Activated CD8-positive, alpha-beta memory T cell treated with anti-CD3 and anti-CD28 coated beads for 24 hours (primary cell): ENCODE measurements at regions not wholly inside any gene's neighbourhood (a gene's known extent, or its start where the extent isn't known, plus 50 kb on each side); places are given as distances from the start of the nearest gene placed in this dataset.

ENCODE experiments used
- DNase-seq: peaks from one replicate; pipeline ENCODE4 v3.0.0-alpha.2; 2020

DNA sequence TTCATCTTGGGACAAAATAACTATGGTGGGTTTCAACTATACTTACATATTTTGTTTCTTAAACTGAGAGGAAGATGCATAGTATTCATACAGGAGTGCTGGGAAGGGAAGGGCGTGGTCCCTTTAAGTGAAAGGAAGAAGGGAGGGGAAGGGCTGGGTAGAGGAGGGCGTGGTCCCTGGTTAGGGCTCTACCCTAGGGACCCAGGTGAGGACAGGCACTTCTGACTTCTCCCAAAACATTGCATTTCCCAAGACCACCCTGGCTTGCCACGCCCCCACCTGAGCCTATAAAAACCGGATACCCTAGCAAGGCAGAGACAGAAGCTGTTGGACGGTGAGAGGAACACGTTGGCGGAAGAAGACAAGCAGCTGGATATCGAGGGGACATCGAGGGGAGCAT is 157.6 kb upstream of the PLXNA4 start:
- no peak for DNase-seq

DNA sequence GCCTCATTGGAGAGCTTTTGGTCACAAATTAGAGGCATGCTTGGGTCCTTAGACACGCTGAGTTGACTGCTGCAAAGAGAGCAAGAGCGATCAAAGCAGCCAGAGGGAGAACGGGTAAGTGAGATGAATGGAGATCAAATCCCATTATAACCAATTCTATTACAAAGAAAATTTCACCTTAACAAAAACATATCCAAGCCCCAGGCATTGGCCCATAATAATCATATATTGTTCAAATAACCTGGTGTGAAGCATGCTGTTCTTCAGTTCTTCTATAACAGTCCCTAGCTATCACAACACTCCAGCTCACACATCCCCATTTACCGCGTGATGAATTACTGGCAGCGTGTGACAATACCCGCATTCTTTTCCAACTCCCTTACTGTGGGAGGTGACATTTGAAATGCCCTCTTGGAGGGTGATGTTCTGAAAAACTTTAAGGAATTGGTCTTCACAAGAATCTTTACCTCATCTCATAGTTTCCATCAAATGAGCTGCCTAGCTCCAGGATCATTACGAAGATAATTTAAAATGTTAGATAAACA is 156.1 kb upstream of the PLXNA4 start:
- peak; percentile 7 for DNase-seq

DNA sequence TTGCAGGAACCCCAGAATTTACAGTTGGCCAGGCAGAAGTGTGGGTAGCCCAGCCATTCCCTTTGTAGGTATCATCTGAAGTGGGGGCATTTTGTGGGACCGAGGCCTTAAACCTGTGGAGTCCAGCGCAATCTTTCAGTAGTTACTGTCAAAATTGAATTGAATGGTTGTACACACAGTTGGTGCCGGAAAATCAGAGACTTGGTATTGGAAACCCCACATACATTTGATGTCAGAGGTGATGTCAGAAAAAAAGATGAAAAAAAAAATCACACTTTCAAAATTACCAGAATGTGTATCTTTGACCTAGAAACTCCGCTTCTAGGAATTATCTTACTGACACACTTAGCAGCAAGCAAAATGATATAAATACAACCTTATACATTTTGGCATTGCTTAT is 153.8 kb upstream of the PLXNA4 start:
- no peak for DNase-seq

DNA sequence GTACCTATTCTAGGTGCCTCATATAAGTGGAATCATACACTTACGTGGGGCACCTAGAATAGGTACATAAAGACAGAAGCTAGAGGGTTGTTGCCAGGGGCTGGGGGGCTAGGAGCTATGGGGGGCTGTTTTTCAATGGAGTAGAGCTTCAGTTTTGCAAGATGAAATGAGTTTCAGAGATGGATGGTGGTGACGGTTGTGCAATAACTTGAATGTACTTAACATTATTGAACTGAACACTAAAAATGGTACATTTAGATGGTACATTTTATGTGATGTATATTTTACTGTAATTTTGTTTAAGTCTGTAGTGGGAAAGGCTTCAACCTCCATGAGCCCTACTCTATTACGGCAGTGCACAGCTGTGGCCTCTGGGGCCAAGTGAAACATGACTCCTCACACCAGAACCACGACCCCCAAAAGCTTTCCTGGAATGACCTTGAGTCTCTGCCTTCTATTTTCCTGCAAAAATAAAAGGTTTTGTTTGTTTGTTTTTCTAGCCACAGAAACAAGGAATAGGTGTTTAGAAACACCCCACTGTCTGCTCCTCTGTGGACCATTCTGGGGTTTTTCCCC is 147.3 kb upstream of the PLXNA4 start:
- DNase-seq = no peak

DNA sequence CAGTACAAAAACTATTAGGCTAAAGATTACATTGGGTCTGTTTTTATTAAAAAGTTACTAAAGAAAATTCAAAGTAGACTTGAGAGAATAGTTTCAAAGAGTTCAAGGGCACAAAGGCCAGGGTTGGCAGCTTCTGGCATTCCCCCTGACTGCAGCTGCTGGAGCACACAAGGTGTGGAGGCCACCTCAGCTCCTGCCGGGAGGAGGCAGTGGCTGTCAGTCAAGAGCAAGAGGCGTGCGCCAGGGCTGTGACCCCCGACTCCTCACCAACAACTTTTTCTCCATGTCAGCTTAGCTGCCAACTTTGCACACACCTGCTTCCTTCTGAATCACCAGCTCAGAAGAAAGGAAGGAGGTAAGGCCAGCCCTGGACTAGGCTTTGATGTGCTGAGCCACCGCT is 144.6 kb upstream of the PLXNA4 start:
- no peak for DNase-seq

DNA sequence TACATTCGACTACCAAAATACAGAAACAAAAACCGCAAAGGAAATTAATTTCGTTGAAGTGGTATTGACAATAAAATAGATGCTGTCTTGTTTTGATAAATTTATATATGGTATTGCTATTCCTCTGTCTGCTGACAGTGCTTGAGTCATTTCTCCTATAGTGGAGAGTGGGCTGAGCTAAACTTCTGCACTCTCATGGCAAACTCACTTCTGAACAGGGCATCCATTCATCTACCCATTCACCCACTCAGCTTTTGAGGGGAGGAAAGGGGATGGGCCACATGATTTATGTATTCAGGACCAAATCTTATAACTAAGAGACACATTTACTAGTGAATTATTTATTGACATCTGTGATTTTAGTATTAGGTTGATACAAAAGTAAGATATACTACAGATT is 137.6 kb upstream of the PLXNA4 start:
- no peak for DNase-seq

DNA sequence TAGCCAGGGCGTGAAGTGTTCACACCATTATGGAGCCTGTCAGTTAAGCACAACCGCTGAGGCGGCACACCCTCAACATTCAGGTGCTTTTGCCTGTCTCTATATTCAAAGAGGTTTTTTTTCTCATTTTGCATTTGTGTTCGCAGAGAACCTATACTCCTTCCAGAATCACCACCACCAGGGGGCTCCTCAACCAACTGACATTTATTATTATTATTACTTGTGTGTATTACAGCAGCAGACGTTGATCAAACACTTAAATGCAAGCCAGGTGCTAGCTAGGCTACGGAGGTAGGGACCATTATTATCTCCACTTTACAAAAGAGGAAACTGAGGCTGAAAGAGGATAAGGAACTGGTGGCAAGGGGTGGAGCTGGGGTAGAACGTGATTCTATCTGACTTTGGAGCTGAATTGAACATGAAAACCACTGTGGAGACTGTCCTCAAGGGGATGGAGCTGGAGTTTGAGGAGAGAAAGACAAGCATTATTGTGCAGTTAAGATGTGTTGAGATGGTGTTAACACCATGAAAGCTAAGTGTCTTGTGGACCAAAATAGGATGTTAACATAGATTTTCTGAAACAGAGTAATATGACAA is 133.8 kb upstream of the PLXNA4 start:
- no peak for DNase-seq

DNA sequence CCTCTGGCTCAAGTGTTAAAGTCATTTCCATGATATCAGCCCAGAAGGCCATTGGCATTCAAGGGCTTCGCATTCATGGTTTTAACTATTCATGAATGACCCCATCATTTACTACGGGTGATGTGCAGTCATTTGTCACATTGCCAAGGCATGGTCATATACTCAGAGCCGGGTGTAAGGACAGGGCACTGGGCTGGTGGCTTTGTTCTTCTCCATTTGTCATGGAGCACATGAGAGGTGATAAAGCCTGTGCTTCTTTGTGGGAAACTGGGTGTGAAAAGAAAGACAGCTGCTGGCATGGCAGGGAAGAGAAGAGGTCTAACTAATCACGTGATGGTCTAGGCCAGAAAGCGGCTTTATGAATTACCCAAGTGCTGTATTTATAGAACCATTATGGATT is 132.2 kb upstream of the PLXNA4 start:
- no peak for DNase-seq

DNA sequence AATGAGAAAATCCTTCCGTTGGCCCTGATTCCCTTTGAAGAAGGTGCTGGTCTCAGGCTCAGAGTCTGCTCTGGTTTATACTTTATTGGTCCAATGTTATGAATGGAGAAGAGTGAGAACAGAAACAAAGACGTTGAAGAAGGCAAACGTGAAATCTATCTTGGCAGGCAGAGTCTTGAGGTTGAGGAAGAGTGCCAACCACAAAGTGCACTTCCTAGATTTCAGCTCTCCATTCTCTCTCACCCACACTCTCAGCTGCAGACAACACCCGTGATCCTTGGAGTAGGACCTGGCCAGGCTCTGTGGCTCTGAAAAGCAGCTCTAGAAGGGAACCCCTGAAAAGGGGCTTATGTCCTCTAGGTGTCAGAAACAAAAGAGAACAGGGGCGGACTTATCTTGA is 128.9 kb upstream of the PLXNA4 start:
- DNase-seq = no peak

DNA sequence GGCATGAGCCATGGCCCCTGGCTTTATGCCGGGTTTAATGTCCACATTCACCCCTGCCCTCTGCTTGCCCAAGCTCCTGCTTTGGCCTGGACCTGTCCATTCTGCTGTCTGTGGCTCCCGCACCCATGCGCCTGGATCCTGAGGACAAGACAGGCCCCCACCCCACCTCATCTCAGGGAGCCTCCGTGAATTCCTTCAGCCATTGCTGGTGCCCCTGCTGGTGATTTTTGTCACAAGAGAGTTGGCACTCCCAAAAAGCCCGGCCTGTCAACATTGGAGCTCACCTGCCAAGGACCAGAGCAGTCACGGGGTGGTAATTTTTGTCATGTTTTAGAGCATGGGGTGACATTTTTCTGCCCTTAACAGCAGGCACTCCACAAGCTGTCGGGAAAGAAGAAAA is 127.5 kb upstream of the PLXNA4 start:
- no peak for DNase-seq

DNA sequence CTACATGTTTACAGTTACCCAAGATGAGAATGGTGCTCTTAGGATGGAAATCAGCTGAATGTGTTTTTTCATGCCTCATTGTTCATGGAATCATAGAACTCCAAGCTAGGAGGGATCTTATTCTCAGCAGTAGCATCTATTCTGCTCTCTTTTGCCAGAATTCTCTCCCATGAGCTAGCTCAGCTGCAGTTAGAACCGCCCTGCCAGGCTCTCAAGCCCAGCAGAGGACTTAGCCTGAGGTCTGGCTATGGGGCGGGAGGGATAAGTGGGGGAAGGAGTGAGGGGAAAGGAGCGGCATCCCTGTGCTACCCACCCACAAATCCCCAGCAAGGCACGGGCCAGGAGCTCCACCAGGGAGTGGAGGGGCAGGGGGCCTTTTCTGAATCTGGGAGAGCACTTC is 120.7 kb upstream of the PLXNA4 start:
- DNase-seq = no peak

DNA sequence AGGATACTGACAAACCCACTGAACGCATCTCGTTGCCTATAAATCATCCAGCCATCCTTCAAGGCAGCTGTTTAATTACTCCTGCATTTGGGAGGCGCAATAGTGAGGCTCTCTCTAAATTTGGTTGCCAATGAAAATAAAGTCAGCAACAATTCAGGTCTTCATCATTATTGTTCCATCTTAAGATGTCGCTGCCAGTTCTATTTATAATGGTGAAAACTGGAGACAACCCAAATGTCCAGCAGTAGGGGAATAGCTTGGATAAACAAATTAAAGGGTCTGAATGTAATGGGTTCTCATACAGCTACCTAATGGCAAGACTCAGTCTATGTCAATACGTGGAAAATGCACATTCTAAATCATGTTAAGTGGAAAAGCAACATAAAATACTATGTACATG is 120.1 kb upstream of the PLXNA4 start:
- no peak for DNase-seq

DNA sequence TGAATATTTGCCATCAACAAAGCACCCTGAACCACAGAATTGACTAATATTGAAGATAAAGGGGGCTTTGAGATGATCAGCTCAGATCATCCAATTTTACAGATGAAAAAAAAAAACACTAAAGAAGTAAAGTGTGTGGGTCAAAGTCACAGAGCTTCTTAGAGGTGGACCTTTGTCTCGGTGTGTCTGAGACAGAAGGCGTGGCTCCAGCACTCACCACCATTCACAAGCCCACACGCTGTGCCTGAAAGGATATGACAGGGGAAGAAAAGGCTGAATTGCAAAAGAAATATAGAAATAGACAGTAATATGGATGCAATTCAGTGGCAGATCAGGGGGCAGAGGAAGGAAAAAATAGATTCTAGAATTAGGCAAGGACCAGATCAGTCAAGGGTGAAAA is 114.9 kb upstream of the PLXNA4 start:
- no peak for DNase-seq

DNA sequence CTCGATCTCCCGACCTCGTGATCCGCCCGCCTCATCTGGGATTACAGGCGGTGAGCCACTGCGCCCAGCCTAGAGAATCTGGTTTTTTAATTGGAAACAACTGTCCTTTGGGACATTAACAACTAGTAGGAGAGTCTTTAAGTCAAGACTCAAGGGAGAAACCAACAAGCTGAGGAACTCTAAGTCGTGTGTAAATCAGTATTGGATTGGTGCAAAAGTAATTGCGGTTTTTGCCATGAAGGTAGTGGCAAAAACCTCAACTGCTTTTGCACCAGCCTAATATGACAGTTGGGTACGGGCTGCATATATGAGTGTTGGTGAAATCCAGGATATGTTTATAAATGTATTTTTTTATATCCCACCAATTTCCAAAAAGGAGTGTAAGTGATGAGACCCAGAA is 113.9 kb upstream of the PLXNA4 start:
- no peak for DNase-seq

DNA sequence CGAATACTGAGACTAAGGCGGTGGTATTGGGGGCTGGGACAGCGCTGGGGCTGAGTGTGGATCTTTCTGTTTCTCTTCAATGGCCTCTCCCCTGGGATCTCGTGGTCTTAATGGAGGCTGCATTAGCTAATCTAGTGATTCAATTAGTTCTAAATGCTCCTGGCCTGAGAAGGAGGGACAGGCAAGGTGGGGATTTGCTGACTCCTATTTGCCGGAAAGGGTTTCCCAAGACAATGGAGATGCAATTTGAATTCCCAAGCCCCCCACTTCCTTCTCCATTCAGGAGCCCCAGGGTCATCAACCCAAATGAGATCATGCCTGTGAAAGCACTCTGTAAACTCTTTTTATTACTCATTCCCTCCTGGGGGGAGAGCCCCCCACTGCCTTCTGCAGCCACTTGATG is 111.7 kb upstream of the PLXNA4 start:
- DNase-seq = no peak

DNA sequence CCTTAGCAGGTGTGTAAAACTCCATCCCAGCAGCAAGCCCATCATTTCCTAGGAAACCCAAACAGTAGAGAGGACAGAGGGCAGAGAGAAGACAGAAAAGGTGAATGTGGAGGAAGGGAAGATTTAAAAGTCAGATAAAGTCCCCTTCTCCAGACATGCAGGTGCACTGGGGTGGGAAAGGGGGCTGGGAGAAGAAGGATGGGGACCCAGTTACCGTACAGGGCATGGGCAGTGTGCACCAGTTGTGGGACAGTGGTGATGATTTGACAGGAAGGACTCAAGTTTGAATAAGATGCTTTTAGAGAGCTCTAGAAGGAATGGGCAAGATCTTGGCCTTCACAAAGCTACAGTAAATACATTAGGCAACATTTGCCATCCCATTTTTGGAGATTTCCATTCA is 110.7 kb upstream of the PLXNA4 start:
- DNase-seq = no peak

DNA sequence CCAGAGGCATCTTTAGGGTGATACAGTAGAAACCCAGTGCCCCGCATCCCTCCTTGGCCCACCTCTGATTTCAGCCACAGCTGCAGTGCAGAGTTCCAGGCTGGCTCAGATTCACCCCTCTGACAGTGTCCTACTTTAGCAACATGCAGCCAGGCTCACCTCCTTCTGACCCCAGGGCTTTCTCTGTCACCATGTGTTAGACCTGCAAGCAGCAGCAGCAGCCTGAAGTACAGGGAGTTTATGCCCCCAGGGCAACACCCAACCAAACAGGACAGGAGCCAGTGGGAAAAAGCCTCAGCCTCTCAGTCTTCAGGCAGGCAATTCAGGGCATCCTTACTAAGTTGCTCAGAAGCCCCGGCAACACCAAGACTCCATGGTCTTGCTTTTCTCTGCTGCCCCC is 109.0 kb upstream of the PLXNA4 start:
- DNase-seq = no peak

DNA sequence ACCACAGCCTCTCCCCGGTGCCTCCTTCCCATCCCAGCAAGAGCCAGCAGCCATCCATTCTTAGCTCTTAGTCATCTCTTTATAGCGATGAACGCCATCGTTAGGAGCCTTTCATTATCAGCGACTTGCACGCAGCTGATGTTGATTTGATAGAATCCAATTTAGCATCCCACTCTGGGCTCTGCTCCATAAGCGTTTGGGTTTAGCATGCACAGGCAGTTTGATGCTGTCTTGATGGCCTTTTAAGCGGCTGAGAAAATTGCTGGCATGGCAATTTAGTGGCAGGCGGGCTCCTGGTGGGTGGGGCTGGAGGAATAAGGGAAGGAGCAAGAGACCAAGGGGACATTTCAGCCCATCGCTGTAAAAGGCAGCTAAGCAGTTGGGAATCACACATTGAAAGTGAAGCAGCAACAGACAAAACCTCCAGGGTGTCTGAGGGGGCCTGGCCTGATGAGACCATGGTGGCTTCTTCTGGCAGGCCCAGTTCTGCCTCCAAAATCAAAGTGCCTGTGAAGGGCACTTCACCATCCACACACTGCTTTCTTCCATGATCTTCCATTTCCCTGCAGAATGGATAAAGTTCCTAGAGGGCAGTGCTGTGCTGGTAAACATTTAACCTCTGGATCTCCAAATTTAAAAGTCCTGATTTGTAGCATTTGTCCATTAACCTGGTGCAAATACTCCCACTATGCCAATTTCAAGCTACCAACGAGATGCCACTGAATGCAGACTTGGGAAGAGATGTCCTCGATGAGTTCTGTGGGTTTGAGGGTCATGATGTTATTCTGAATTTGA is 107.8 kb upstream of the PLXNA4 start:
- no peak for DNase-seq

DNA sequence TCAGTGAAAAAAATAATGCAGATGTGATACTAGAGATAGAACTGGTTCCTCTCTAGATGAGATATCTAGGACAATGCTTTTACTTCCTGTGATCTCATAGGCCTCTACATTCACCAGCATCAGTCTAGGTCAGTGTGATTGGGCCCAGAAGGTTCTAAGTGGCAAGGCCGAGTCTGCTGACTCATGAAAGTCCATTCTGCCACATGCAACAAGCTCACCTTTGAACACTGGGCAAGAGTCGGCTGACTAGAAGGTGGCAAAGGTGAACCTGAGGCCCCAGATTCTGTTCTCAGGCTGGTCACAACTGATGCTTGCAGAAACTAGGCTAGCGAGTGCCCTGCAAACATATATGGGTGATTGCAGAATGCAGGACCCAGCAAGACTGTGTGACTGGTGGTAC is 105.7 kb upstream of the PLXNA4 start:
- DNase-seq = no peak

DNA sequence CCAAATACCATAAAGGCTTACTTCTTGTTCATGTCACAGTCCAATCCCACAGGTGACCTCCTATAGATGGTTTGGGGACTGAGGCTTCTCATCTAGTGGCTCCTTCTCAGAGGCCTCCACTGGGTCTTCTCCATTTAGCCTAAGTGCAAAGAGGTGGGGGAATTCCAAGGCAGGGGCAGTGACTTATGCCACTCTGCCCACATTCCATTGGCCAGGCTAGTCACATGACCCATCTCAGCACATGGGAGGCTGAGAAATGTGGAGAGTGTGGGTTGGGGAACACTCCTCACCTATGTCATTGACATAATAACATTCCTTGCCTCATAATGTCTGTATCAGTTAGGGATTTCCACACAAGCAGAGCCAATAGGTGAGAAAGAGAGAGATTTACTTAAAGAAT is 104.3 kb upstream of the PLXNA4 start:
- no peak for DNase-seq

DNA sequence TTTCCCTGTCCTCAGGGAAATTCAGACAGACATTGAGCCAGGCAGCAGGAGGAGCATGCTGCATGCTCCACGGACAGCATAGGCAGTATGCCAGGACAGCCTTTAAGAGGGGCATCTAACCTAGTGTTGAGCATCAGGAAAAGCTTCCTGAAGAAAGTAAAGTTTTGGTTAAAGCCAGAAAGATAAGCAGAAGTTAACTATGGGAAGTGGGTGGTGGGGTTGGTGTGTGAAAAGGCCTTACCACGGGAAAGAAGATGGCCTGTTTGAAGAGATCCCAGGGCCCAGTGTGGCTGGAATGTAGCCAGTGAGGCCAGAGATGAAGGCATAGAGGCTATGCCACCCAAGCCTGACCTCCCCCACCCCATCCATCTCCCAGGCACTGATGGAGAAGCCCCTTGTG is 102.4 kb upstream of the PLXNA4 start:
- DNase-seq = no peak

DNA sequence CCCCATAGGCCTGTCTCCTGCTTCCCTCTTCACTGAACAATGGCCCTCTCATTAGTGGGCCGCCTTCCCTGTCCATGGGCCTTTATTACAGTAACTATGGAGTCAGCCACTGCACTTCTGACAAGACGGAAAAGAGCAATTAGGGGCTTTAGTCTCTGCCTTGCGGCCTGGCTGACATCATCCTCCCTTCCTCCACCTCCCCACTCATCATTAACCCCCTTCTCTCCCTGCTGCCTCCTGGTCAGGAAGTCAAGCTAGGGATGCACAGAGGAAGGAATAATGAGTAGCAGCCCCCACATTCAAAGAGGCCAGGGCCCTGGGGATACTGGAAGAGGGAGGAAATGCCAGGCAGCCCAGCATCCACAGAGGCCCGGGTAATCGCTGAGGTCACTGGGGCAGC is 101.6 kb upstream of the PLXNA4 start:
- DNase-seq = no peak

DNA sequence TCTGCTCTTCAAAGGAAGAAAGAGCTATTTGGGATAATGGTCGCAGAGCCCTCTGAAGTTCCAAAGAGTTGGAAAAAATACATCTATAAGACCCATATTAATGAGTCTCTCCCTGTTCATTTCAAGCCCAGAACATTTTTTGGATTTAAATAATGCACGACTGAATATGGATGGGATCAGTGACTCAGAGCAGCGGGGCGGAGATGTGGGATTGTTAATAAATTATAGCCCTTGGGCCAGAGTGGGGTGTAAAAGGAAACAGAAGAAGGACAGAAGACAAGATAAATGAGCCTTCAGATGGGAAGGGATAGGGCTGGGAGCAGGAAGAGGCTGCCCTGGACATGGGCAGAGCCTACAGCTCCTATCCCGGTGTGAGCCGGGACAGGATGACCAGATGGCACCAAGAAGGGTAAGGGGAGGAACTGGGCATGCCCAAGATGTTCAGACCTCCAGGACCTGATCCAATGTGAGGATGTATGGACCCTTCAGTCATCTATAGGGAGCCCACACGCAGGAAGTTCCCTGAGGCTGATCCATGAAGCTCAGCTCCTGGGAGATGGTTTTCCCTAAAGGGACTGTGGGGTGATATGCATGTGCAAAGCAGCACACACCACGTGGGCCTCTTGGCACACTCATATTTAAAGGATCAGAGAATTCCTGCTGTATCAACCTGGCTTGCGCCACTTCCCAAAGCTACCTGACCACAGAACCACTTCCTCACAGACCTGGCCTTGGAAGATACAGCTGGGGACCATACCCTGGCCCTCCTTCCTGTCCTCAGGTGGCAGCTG is 96.1 kb upstream of the PLXNA4 start:
- DNase-seq = no peak

DNA sequence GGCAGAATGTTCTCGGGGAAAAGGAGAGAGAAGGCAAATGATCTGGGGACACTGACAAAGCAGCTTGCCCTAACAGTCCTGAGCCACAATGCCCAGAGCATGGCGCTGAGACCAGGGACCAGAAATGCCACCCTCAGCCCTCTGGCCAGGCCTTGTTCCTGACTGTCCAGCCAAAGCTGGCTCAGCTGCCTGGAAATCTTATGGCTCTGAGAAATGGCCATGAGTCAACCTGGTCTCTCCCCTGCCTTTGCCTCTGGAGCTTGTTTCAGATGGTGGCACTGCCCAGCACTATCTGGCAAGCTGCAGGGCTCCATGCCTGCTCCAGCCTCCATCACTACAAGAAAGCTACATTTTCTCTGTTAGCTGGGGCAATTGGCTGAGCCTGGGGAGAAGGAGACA is 90.5 kb upstream of the PLXNA4 start:
- DNase-seq = no peak
